H9 (cell line): ENCODE measurements at regions not wholly inside any gene's neighbourhood (a gene's known extent, or its start where the extent isn't known, plus 50 kb on each side); places are given as distances from the start of the nearest gene placed in this dataset.

ENCODE experiments used
- DNase-seq: peaks from one replicate; pipeline ENCODE4 v3.0.0-alpha.2; 2017
- H2AFZ ChIP-seq: one replicate; pipeline ENCODE4 v1.6.1; 2013; ENCODE audit warnings: mild to moderate bottlenecking, low read length, control low read depth, moderate library complexity
- H2AK5ac ChIP-seq: 2 replicates; pipeline ENCODE4 v1.6.1; 2013; ENCODE audit warnings: low read length, control low read depth, mixed read lengths; ENCODE audit not compliant: insufficient read length
- H2BK120ac ChIP-seq: one replicate; pipeline ENCODE4 v1.6.1; 2013; ENCODE audit warnings: low read depth, mild to moderate bottlenecking, low read length, control low read depth, inconsistent platforms; ENCODE audit not compliant: poor library complexity, severe bottlenecking
- H2BK12ac ChIP-seq: 2 replicates; pipeline ENCODE4 v1.6.1; 2013; ENCODE audit warnings: low read length, control low read depth, mixed read lengths, low read depth; ENCODE audit not compliant: insufficient read length
- H2BK15ac ChIP-seq: 2 replicates; pipeline ENCODE4 v1.6.1; 2013; ENCODE audit warnings: low read depth, low read length, control low read depth
- H2BK20ac ChIP-seq: one replicate; pipeline ENCODE4 v1.6.1; 2013; ENCODE audit warnings: low read depth, mild to moderate bottlenecking, low read length, control low read depth, inconsistent platforms; ENCODE audit not compliant: poor library complexity, severe bottlenecking
- H2BK5ac ChIP-seq: 2 replicates; pipeline ENCODE4 v1.6.1; 2013; ENCODE audit warnings: low read length, control low read depth, mixed read lengths; ENCODE audit not compliant: insufficient read length
- H3K14ac ChIP-seq: 2 replicates; pipeline ENCODE4 v1.6.1; 2013; ENCODE audit warnings: low read length, control low read depth; ENCODE audit not compliant: insufficient read depth
- H3K18ac ChIP-seq: 2 replicates; pipeline ENCODE4 v1.6.1; 2013; ENCODE audit warnings: low read depth, mild to moderate bottlenecking, mixed read lengths, low read length, control low read depth; ENCODE audit not compliant: insufficient read length
- H3K23ac ChIP-seq: 2 replicates; pipeline ENCODE4 v1.6.1; 2013; ENCODE audit warnings: low read length, control low read depth, mixed read lengths, low read depth; ENCODE audit not compliant: insufficient read length
- H3K23me2 ChIP-seq: 2 replicates; pipeline ENCODE4 v1.6.1; 2013; ENCODE audit warnings: low read depth, mild to moderate bottlenecking, mixed read lengths, low read length, control low read depth; ENCODE audit not compliant: insufficient read length, poor library complexity, severe bottlenecking
- H3K27ac ChIP-seq: 2 replicates; pipeline ENCODE4 v1.5.1; 2013; ENCODE audit warnings: low read length, control low read depth, mixed read lengths, low read depth; ENCODE audit not compliant: insufficient read length
- H3K27me3 ChIP-seq: 2 replicates; pipeline ENCODE4 v1.6.1; 2013; ENCODE audit warnings: low read length, control low read depth, inconsistent platforms; ENCODE audit not compliant: insufficient read depth
- H3K4ac ChIP-seq: 2 replicates; pipeline ENCODE4 v1.6.1; 2013; ENCODE audit warnings: low read depth, mild to moderate bottlenecking, control low read depth, inconsistent platforms, low read length, moderate library complexity
- H3K4me1 ChIP-seq: 2 replicates; pipeline ENCODE4 v1.6.1; 2013; ENCODE audit warnings: low read length, control low read depth, inconsistent platforms; ENCODE audit not compliant: insufficient read depth
- H3K4me2 ChIP-seq: 2 replicates; pipeline ENCODE4 v1.6.1; 2013; ENCODE audit warnings: low read length, control low read depth, mixed read lengths; ENCODE audit not compliant: insufficient read length, insufficient read depth
- H3K56ac ChIP-seq: 2 replicates; pipeline ENCODE4 v1.6.1; 2013; ENCODE audit warnings: low read depth, mild to moderate bottlenecking, mixed read lengths, low read length, control low read depth; ENCODE audit not compliant: insufficient read length
- H3K79me1 ChIP-seq: 2 replicates; pipeline ENCODE4 v1.6.1; 2013; ENCODE audit warnings: low read depth, mild to moderate bottlenecking, moderate library complexity, low read length, control low read depth, inconsistent platforms; ENCODE audit not compliant: insufficient read depth, poor library complexity, severe bottlenecking
- H3K79me2 ChIP-seq: 2 replicates; pipeline ENCODE4 v1.6.1; 2013; ENCODE audit warnings: low read length, control low read depth, inconsistent platforms; ENCODE audit not compliant: insufficient read depth
- H3K9ac ChIP-seq: 2 replicates; pipeline ENCODE4 v1.6.1; 2013; ENCODE audit warnings: low read length, control low read depth, mixed read lengths; ENCODE audit not compliant: insufficient read length; ENCODE audit errors: extremely low read depth
- H3K9me3 ChIP-seq: one replicate; pipeline ENCODE4 v1.6.1; 2013; ENCODE audit warnings: low read depth, low read length, inconsistent platforms; ENCODE audit not compliant: control insufficient read depth
- H3T11ph ChIP-seq: one replicate; pipeline ENCODE4 v1.6.1; 2013; ENCODE audit warnings: mild to moderate bottlenecking, low read length, control low read depth, inconsistent platforms
- H4K20me1 ChIP-seq: one replicate; pipeline ENCODE4 v1.6.1; 2013; ENCODE audit not compliant: control insufficient read depth, insufficient read length, insufficient read depth
- H4K5ac ChIP-seq: 2 replicates; pipeline ENCODE4 v1.6.1; 2013; ENCODE audit warnings: low read depth, mild to moderate bottlenecking, mixed read lengths, low read length, control low read depth; ENCODE audit not compliant: insufficient read length
- H4K8ac ChIP-seq: replicated peaks from 2 replicates; pipeline ENCODE4 v1.6.1; 2013; ENCODE audit warnings: low read length, control low read depth, mixed read lengths, low read depth; ENCODE audit not compliant: insufficient read length
- H4K91ac ChIP-seq: 2 replicates; pipeline ENCODE4 v1.6.1; 2013; ENCODE audit warnings: low read depth, mild to moderate bottlenecking, moderate library complexity, mixed read lengths, low read length, control low read depth; ENCODE audit not compliant: insufficient read length
- H3K27ac Mint-ChIP-seq, 3 experiments: 2 replicates in 2 of 3; 3 replicates in 1 of 3; pipeline ENCODE4 v1.8.0; 2020 to 2021; ENCODE audit warnings: mixed read lengths in 3 of 3, mild to moderate bottlenecking in 1 of 3, moderate library complexity in 1 of 3
- H3K27me3 Mint-ChIP-seq: 2 replicates; pipeline ENCODE4 v1.8.0; 2021; ENCODE audit warnings: low read depth, mild to moderate bottlenecking, moderate library complexity, mixed read lengths
- H3K36me3 Mint-ChIP-seq, 3 experiments: 2 replicates in 2 of 3; 3 replicates in 1 of 3; pipeline ENCODE4 v1.8.0; 2020 to 2021; ENCODE audit warnings: low read depth in 3 of 3, mixed read lengths in 3 of 3; ENCODE audit not compliant: insufficient read depth in 1 of 3
- H3K4me1 Mint-ChIP-seq, 2 experiments: 2 replicates each; pipeline ENCODE4 v1.8.0; 2020; ENCODE audit warnings: mixed read lengths in 2 of 2
- H3K4me3 Mint-ChIP-seq, 2 experiments: 2 replicates in 1 of 2; 3 replicates in 1 of 2; pipeline ENCODE4 v1.8.0; 2020 to 2021; ENCODE audit warnings: mild to moderate bottlenecking in 2 of 2, mixed read lengths in 2 of 2, moderate library complexity in 1 of 2
- H3K9me3 Mint-ChIP-seq, 2 experiments: 2 replicates in 1 of 2; 3 replicates in 1 of 2; pipeline ENCODE4 v1.8.0; 2020; ENCODE audit warnings: mild to moderate bottlenecking in 2 of 2, mixed read lengths in 2 of 2, moderate library complexity in 1 of 2
- CTCF ChIP-seq: fragments of 200-600 bp; sonication (generic); conservative IDR thresholded peaks from 3 replicates; pipeline ENCODE4 v1.8.0; 2021; ENCODE audit warnings: antibody characterized with exemption, mild to moderate bottlenecking
- WGBS: extraction: QIAGEN DNeasy Blood & Tissue Kit; methylation state at CpG from one replicate; pipeline ENCODE4 v1.1.7; 2013; ENCODE audit warnings: missing lambda C conversion rate, low lambda C conversion rate, mixed read lengths; ENCODE audit not compliant: insufficient read length; ENCODE audit errors: extremely low coverage; 5-methylcytosine and 5-hydroxymethylcytosine counted together

GRCh38 chr15:31571676-31572075 lies 245.0 kb downstream of the KLF13 start:
- no peak overlapping the region for H3K23ac ChIP-seq
- no peak overlapping the region for H3K14ac ChIP-seq
- no peak overlapping the region for H2AK5ac ChIP-seq
- H4K5ac ChIP-seq: no peak overlapping the region
- H3K4ac ChIP-seq: no peak overlapping the region
- no peak overlapping the region for H2BK20ac ChIP-seq
- peaks cover 10 to 14% of the 10 kb centered on the region in 2 experiments; a peak in 4 of 5 replicates for H3K9me3 Mint-ChIP-seq
- H4K20me1 ChIP-seq: no peaks in the 10 kb centered on the region
- H4K91ac ChIP-seq: no peak overlapping the region
- H2BK12ac ChIP-seq: no peak overlapping the region
- DNase-seq: no peak
- no peak overlapping the region for H3K56ac ChIP-seq
- no peaks in the 10 kb centered on the region for H3K79me1 ChIP-seq
- H3K18ac ChIP-seq: no peak overlapping the region
- no peak overlapping the region for H3T11ph ChIP-seq
- H3K79me2 ChIP-seq: no peaks in the 10 kb centered on the region
- no peak overlapping the region for H3K27ac Mint-ChIP-seq
- no peak overlapping the region for H4K8ac ChIP-seq
- no peak overlapping the region for H2BK15ac ChIP-seq
- H3K9ac ChIP-seq: no peak overlapping the region
- WGBS: no CpG with 5 or more reads among the region's 3 CpGs
- H3K23me2 ChIP-seq: no peaks in the 10 kb centered on the region
- TF ChIP-seq CTCF: peak; percentile 46
- H2BK120ac ChIP-seq: no peak overlapping the region
- H3K4me1 ChIP-seq: peaks cover 3% of the 10 kb centered on the region; the same call in 1 of the 2 replicates
- H2AFZ ChIP-seq: no peak overlapping the region
- no peaks in the 10 kb centered on the region; the same call in 1 of the 2 replicates for H3K27me3 Mint-ChIP-seq
- H2BK5ac ChIP-seq: no peak overlapping the region
- peaks cover 11 to 19% (median 13%) of the 10 kb centered on the region in 3 experiments; a peak in 6 of 7 replicates for H3K36me3 Mint-ChIP-seq
- H3K4me2 ChIP-seq: no peak overlapping the region
- no peaks in the 10 kb centered on the region for H3K9me3 ChIP-seq
- H3K4me3 Mint-ChIP-seq: no peak overlapping the region
- peaks cover 24 to 30% of the 10 kb centered on the region in 2 experiments for H3K4me1 Mint-ChIP-seq
- no peak overlapping the region for H3K27ac ChIP-seq
- H3K27me3 ChIP-seq: no peaks in the 10 kb centered on the region
